MM.1S (cell line): ENCODE measurements at regions not wholly inside any gene's neighbourhood (a gene's known extent, or its start where the extent isn't known, plus 50 kb on each side); places are given as distances from the start of the nearest gene placed in this dataset.

ENCODE experiments used
- DNase-seq: peaks from one replicate; pipeline ENCODE4 v3.0.0-alpha.2; 2015
- H2AFZ ChIP-seq: fragments of 300-600 bp; sonication (generic); 2 replicates; pipeline ENCODE4 v1.6.0; 2016; ENCODE audit warnings: antibody characterized with exemption, low read length
- H3F3A ChIP-seq: fragments of 300-600 bp; sonication (generic); 2 replicates; pipeline ENCODE4 v1.6.1; 2016; ENCODE audit warnings: mild to moderate bottlenecking, antibody characterized with exemption, low read length, moderate library complexity, mixed read lengths; ENCODE audit not compliant: insufficient read depth
- H3K27ac ChIP-seq: fragments of 300-600 bp; sonication (generic); 2 replicates; pipeline ENCODE4 v1.5.1; 2016; ENCODE audit warnings: mild to moderate bottlenecking, low read length
- H3K27me3 ChIP-seq: fragments of 300-600 bp; sonication (generic); replicated peaks from 2 replicates; pipeline ENCODE4 v1.6.0; 2016; ENCODE audit warnings: low read length; ENCODE audit not compliant: insufficient read depth
- H3K36me3 ChIP-seq: fragments of 300-600 bp; sonication (generic); replicated peaks from 2 replicates; pipeline ENCODE4 v1.6.1; 2016; ENCODE audit warnings: mild to moderate bottlenecking, low read length, mixed read lengths; ENCODE audit not compliant: insufficient read depth
- H3K4me1 ChIP-seq: fragments of 300-600 bp; sonication (generic); 2 replicates; pipeline ENCODE4 v1.6.1; 2016; ENCODE audit warnings: low read length, mixed read lengths
- H3K4me2 ChIP-seq: fragments of 300-600 bp; sonication (generic); 2 replicates; pipeline ENCODE4 v1.6.0; 2016; ENCODE audit warnings: low read depth, low read length
- H3K4me3 ChIP-seq: fragments of 300-600 bp; sonication (generic); 2 replicates; pipeline ENCODE4 v1.5.1; 2016; ENCODE audit warnings: low read length, mixed read lengths
- H3K79me2 ChIP-seq: fragments of 300-600 bp; sonication (generic); 2 replicates; pipeline ENCODE4 v1.6.1; 2016; ENCODE audit warnings: mixed run types, low read length, mixed read lengths
- H3K9ac ChIP-seq: fragments of 300-600 bp; sonication (generic); 2 replicates; pipeline ENCODE4 v1.6.1; 2016; ENCODE audit warnings: low read length, mixed read lengths
- H3K9me2 ChIP-seq: fragments of 300-600 bp; sonication (generic); replicated peaks from 2 replicates; pipeline ENCODE4 v1.6.1; 2016; ENCODE audit warnings: mild to moderate bottlenecking, low read length, mixed read lengths; ENCODE audit not compliant: insufficient read depth
- H3K9me3 ChIP-seq: fragments of 300-600 bp; sonication (generic); replicated peaks from 2 replicates; pipeline ENCODE4 v1.6.1; 2016; ENCODE audit warnings: mild to moderate bottlenecking, low read length, mixed read lengths; ENCODE audit not compliant: insufficient read depth
- H4K20me1 ChIP-seq: fragments of 300-600 bp; sonication (generic); 2 replicates; pipeline ENCODE4 v1.6.1; 2016; ENCODE audit warnings: mild to moderate bottlenecking, low read length, moderate library complexity, mixed read lengths; ENCODE audit not compliant: insufficient read depth
- CTCF ChIP-seq: fragments of 300-600 bp; sonication (generic); IDR thresholded peaks from 2 replicates; pipeline ENCODE4 v1.5.1; 2016; ENCODE audit warnings: antibody characterized with exemption, low read length, mixed read lengths
- EZH2 ChIP-seq: fragments of 300-600 bp; sonication (generic); optimal IDR thresholded peaks from 2 replicates; pipeline ENCODE3; 2017; ENCODE audit warnings: low read depth, mild to moderate bottlenecking, antibody characterized with exemption, low read length, mixed read lengths
- EZH2phosphoT487 ChIP-seq: fragments of 300-600 bp; sonication (generic); IDR thresholded peaks from 2 replicates; pipeline ENCODE4 v1.6.1; 2018; ENCODE audit warnings: antibody characterized with exemption, low read length

- Histone ChIP-seq H3K27me3 (no peaks in the 10 kb centered on the region), H4K20me1 (no peaks in the 10 kb centered on the region), H3K9me3 (no peaks in the 10 kb centered on the region), H3F3A (no peaks in the 10 kb centered on the region), H3K4me1 (no peaks in the 10 kb centered on the region), H3K4me2 (no peak overlapping the region), H3K4me3 (no peak overlapping the region), H3K9me2 (no peaks in the 10 kb centered on the region), H3K36me3 (no peaks in the 10 kb centered on the region), H3K9ac (no peak overlapping the region), H3K79me2 (no peaks in the 10 kb centered on the region), H2AFZ (no peak overlapping the region), H3K27ac (no peak overlapping the region)
- TF ChIP-seq EZH2phosphoT487 (no peak), CTCF (no peak), EZH2 (no peak)
- DNase-seq: no peak
These were observed 169.3 kb upstream of the KCTD3 start for GRCh38 chr1:215397843-215398242.

- H3K4me2 ChIP-seq: no peak overlapping the region
- H3K4me1 ChIP-seq: no peaks in the 10 kb centered on the region
- H2AFZ ChIP-seq: no peak overlapping the region
- no peaks in the 10 kb centered on the region for H3K9me2 ChIP-seq
- H3K27me3 ChIP-seq: no peaks in the 10 kb centered on the region
- no peak overlapping the region for H3K4me3 ChIP-seq
- no peaks in the 10 kb centered on the region for H4K20me1 ChIP-seq
- DNase-seq: no peak
- H3K9ac ChIP-seq: no peak overlapping the region
- no peak overlapping the region for H3K27ac ChIP-seq
- no peaks in the 10 kb centered on the region for H3K36me3 ChIP-seq
- H3K79me2 ChIP-seq: no peaks in the 10 kb centered on the region
- H3F3A ChIP-seq: no peaks in the 10 kb centered on the region
- no peaks in the 10 kb centered on the region for H3K9me3 ChIP-seq
- TF ChIP-seq EZH2phosphoT487 (no peak), EZH2 (no peak), CTCF (no peak)
These were observed 167.3 kb upstream of the KCTD3 start for GRCh38 chr1:215399787-215400186.

GRCh38 chr1:215400741-215401140 lies 166.4 kb upstream of the KCTD3 start:
- Histone ChIP-seq H3F3A (no peaks in the 10 kb centered on the region), H3K4me1 (no peaks in the 10 kb centered on the region), H4K20me1 (no peaks in the 10 kb centered on the region), H3K4me3 (no peak overlapping the region), H3K27me3 (no peaks in the 10 kb centered on the region), H2AFZ (no peak overlapping the region), H3K9ac (no peak overlapping the region), H3K9me3 (no peaks in the 10 kb centered on the region), H3K9me2 (no peaks in the 10 kb centered on the region), H3K27ac (no peak overlapping the region), H3K4me2 (no peak overlapping the region), H3K79me2 (no peaks in the 10 kb centered on the region), H3K36me3 (no peaks in the 10 kb centered on the region)
- DNase-seq: no peak
- no peak for TF ChIP-seq CTCF
- no peak for TF ChIP-seq EZH2phosphoT487
- no peak for TF ChIP-seq EZH2

DNA sequence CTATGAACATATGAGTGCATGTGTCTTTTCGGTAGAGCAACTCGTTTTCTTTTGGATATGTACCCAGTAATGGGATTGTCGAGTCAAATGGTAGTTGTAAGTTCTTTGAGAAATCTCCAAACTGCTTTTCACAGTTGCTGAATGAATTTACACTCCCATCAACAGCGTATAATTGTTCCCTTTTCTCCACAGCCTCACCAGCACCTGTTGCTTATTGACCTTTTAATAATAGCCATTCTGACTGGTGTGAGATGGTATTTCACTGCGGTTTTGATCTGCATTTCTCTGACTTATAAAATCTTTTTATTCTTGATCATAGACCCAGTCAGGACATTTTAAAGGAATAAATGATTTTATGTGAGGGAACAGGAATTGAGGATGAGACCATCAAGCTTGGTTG lies 165.0 kb upstream of the KCTD3 start:
- no peaks in the 10 kb centered on the region for H3F3A ChIP-seq
- no peak overlapping the region for H3K9ac ChIP-seq
- H3K9me2 ChIP-seq: no peaks in the 10 kb centered on the region
- H3K36me3 ChIP-seq: no peaks in the 10 kb centered on the region
- no peak overlapping the region for H3K27ac ChIP-seq
- H3K4me1 ChIP-seq: no peaks in the 10 kb centered on the region
- DNase-seq: no peak
- H3K4me3 ChIP-seq: no peak overlapping the region
- no peak for TF ChIP-seq CTCF
- TF ChIP-seq EZH2phosphoT487: no peak
- no peak for TF ChIP-seq EZH2
- no peak overlapping the region for H2AFZ ChIP-seq
- no peaks in the 10 kb centered on the region for H3K79me2 ChIP-seq
- no peaks in the 10 kb centered on the region for H3K27me3 ChIP-seq
- no peaks in the 10 kb centered on the region for H4K20me1 ChIP-seq
- no peak overlapping the region for H3K4me2 ChIP-seq
- H3K9me3 ChIP-seq: no peaks in the 10 kb centered on the region
